Astrocyte (in vitro differentiated cells and primary cell): ENCODE measurements at regions not wholly inside any gene's neighbourhood (a gene's known extent, or its start where the extent isn't known, plus 50 kb on each side); places are given as distances from the start of the nearest gene placed in this dataset.

ENCODE experiments used
- DNase-seq: peaks from one replicate; pipeline ENCODE4 v3.0.0-alpha.2; 2010; ENCODE audit warnings: low read depth
- FAIRE-seq: peaks from 2 replicates; lab custom pipeline; 2011; peaks lifted over from hg19 to GRCh38; lab: Jason Lieb, UNC
- H2AFZ ChIP-seq: 2 replicates; pipeline ENCODE4 v1.6.0; 2012; ENCODE audit warnings: low read depth, low read length, inconsistent platforms
- H3K27ac ChIP-seq: 2 replicates; pipeline ENCODE4 v1.5.1; 2011; ENCODE audit warnings: low read depth, low read length, inconsistent platforms
- H3K27me3 ChIP-seq: 2 replicates; pipeline ENCODE4 v1.6.0; 2011; ENCODE audit warnings: low read length, inconsistent platforms; ENCODE audit not compliant: insufficient read depth
- H3K36me3 ChIP-seq: 2 replicates; pipeline ENCODE4 v1.5.1; 2011; ENCODE audit warnings: low read length, inconsistent platforms; ENCODE audit not compliant: insufficient read depth
- H3K4me1 ChIP-seq: 2 replicates; pipeline ENCODE4 v1.5.1; 2011; ENCODE audit warnings: low read length, inconsistent platforms; ENCODE audit not compliant: insufficient read depth
- H3K4me2 ChIP-seq: 2 replicates; pipeline ENCODE4 v1.6.0; 2012; ENCODE audit warnings: low read length, inconsistent platforms
- H3K4me3 ChIP-seq: 2 replicates; pipeline ENCODE4 v1.5.1; 2011; ENCODE audit warnings: low read depth, mild to moderate bottlenecking, low read length, inconsistent platforms; ENCODE audit not compliant: insufficient read depth
- H3K79me2 ChIP-seq: 2 replicates; pipeline ENCODE4 v1.6.0; 2012; ENCODE audit warnings: mild to moderate bottlenecking, low read length, inconsistent platforms; ENCODE audit not compliant: insufficient read depth
- H3K9ac ChIP-seq: 2 replicates; pipeline ENCODE4 v1.6.0; 2012; ENCODE audit warnings: mild to moderate bottlenecking, low read length, inconsistent platforms
- H3K9me3 ChIP-seq: 2 replicates; pipeline ENCODE4 v1.5.1; 2012; ENCODE audit warnings: low read depth, mild to moderate bottlenecking, low read length, inconsistent platforms; ENCODE audit not compliant: insufficient read depth
- H4K20me1 ChIP-seq: 2 replicates; pipeline ENCODE4 v1.6.0; 2012; ENCODE audit warnings: low read length, inconsistent platforms; ENCODE audit not compliant: insufficient read depth
- H3K27ac Mint-ChIP-seq: one replicate; pipeline ENCODE4 v1.8.0; 2021; ENCODE audit warnings: mild to moderate bottlenecking, mixed read lengths; ENCODE audit not compliant: unreplicated experiment
- H3K27me3 Mint-ChIP-seq: one replicate; pipeline ENCODE4 v1.8.0; 2021; ENCODE audit warnings: low read depth, mixed read lengths; ENCODE audit not compliant: unreplicated experiment
- H3K36me3 Mint-ChIP-seq: one replicate; pipeline ENCODE4 v1.8.0; 2021; ENCODE audit warnings: low read depth, mixed read lengths; ENCODE audit not compliant: unreplicated experiment
- H3K4me1 Mint-ChIP-seq: one replicate; pipeline ENCODE4 v1.8.0; 2021; ENCODE audit warnings: low read depth, mixed read lengths; ENCODE audit not compliant: unreplicated experiment
- H3K4me3 Mint-ChIP-seq: one replicate; pipeline ENCODE4 v1.8.0; 2021; ENCODE audit warnings: mild to moderate bottlenecking, moderate library complexity, mixed read lengths; ENCODE audit not compliant: unreplicated experiment
- H3K9me3 Mint-ChIP-seq: one replicate; pipeline ENCODE4 v1.8.0; 2021; ENCODE audit warnings: mild to moderate bottlenecking, mixed read lengths; ENCODE audit not compliant: unreplicated experiment
- EZH2 ChIP-seq: IDR thresholded peaks from 2 replicates; pipeline ENCODE4 v1.6.1; 2012; ENCODE audit warnings: mild to moderate bottlenecking, low read length, inconsistent platforms; ENCODE audit not compliant: insufficient read depth
- TF ChIP-seq, protein P1 (sequence below): IDR thresholded peaks from 2 replicates; pipeline ENCODE4 v1.5.1; 2011; ENCODE audit warnings: low read depth, mild to moderate bottlenecking, inconsistent platforms, low read length, moderate library complexity; ENCODE audit not compliant: insufficient read depth

DNA sequence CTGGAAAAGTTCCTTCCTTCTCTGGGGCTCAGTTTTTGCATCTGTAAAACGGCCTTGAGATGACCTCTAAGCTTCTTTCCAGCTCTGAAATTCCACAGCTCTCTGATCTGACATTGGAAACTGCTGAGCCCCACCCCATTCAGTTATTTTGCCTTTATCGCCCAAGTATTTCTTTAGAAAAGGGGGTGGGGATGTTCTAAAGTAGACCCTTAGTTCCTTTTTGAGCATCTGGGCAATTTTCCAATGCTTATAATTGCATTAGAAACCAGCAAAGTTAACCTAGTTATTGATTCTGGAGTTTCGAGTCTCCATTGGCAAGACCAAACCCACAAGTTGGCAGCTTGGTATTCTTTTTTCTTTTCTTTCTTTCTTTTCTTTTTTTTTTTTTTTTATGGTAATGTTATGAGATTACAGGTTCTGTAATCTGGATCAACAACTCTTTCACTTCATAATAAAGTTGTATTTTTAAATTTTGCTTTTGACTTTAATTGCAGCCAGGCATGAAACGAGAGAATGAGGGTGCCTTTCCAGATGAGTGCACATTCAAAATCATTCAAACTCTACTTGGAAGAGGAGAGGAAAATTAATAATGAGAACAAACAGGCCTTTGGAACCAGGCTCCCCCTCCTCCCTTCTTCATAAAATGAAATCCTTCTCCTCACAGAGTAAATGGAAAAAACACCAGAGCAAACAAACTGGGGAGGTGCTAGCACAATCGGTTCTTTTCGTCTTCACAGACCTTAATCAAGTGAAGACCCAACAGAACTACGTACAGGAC, 76.8 kb upstream of the LRIG1 start:
- Histone ChIP-seq H3K4me3 (no peak overlapping the region), H2AFZ (no peak overlapping the region), H3K27ac (no peak overlapping the region), H3K36me3 (no peaks in the 10 kb centered on the region), H3K27me3 (peaks cover 2% of the 10 kb centered on the region), H3K9me3 (no peaks in the 10 kb centered on the region), H4K20me1 (no peaks in the 10 kb centered on the region), H3K79me2 (no peaks in the 10 kb centered on the region), H3K9ac (no peak overlapping the region), H3K4me1 (no peaks in the 10 kb centered on the region), H3K4me2 (no peak overlapping the region)
- Mint-ChIP-seq H3K4me1 (no peaks in the 10 kb centered on the region), H3K36me3 (peaks cover 2% of the 10 kb centered on the region), H3K9me3 (peaks cover 22% of the 10 kb centered on the region), H3K27ac (no peak overlapping the region), H3K27me3 (peaks cover 8% of the 10 kb centered on the region), H3K4me3 (no peak overlapping the region)
- no peak for DNase-seq
- FAIRE-seq, result no peak
- TF ChIP-seq, protein P1, sequence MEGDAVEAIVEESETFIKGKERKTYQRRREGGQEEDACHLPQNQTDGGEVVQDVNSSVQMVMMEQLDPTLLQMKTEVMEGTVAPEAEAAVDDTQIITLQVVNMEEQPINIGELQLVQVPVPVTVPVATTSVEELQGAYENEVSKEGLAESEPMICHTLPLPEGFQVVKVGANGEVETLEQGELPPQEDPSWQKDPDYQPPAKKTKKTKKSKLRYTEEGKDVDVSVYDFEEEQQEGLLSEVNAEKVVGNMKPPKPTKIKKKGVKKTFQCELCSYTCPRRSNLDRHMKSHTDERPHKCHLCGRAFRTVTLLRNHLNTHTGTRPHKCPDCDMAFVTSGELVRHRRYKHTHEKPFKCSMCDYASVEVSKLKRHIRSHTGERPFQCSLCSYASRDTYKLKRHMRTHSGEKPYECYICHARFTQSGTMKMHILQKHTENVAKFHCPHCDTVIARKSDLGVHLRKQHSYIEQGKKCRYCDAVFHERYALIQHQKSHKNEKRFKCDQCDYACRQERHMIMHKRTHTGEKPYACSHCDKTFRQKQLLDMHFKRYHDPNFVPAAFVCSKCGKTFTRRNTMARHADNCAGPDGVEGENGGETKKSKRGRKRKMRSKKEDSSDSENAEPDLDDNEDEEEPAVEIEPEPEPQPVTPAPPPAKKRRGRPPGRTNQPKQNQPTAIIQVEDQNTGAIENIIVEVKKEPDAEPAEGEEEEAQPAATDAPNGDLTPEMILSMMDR, result no peak
- TF ChIP-seq EZH2, result no peak

DNA sequence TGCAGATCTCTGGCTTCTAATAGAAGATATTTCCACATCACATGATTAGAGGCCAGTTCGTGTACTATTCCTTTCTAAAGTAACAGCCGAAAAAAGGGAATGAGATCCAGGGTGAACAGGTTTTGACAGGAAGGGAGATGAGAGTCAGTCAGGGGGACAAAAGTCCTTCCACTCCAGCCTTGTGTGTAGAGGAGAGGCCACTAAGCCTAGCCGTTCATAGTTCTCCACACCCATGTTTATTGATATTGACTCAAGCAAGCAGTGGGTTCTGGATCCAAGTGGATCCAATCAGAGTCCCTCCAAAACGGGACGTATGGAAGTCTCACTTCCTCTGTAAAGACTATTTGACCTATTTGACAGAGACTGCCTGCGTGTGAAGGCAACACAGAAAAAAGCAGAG, 80.4 kb upstream of the LRIG1 start:
- no peaks in the 10 kb centered on the region for H3K36me3 ChIP-seq
- no peak overlapping the region for H3K27ac Mint-ChIP-seq
- no peak overlapping the region for H3K4me3 ChIP-seq
- H3K27ac ChIP-seq, result no peak overlapping the region
- TF ChIP-seq EZH2, result no peak
- TF ChIP-seq, protein P1, result no peak
- no peak overlapping the region for H2AFZ ChIP-seq
- H3K9me3 Mint-ChIP-seq, result peaks cover 18% of the 10 kb centered on the region
- H3K9ac ChIP-seq, result no peak overlapping the region
- no peak for DNase-seq
- no peaks in the 10 kb centered on the region for H3K4me1 ChIP-seq
- no peaks in the 10 kb centered on the region for H3K79me2 ChIP-seq
- peaks cover 2% of the 10 kb centered on the region for H3K27me3 ChIP-seq
- no peak overlapping the region for H3K4me3 Mint-ChIP-seq
- no peaks in the 10 kb centered on the region for H3K36me3 Mint-ChIP-seq
- H3K27me3 Mint-ChIP-seq, result peaks cover 4% of the 10 kb centered on the region
- peaks cover 4% of the 10 kb centered on the region for H3K4me1 Mint-ChIP-seq
- FAIRE-seq, result no peak
- H3K4me2 ChIP-seq, result no peak overlapping the region
- H4K20me1 ChIP-seq, result no peaks in the 10 kb centered on the region
- no peaks in the 10 kb centered on the region for H3K9me3 ChIP-seq

DNA sequence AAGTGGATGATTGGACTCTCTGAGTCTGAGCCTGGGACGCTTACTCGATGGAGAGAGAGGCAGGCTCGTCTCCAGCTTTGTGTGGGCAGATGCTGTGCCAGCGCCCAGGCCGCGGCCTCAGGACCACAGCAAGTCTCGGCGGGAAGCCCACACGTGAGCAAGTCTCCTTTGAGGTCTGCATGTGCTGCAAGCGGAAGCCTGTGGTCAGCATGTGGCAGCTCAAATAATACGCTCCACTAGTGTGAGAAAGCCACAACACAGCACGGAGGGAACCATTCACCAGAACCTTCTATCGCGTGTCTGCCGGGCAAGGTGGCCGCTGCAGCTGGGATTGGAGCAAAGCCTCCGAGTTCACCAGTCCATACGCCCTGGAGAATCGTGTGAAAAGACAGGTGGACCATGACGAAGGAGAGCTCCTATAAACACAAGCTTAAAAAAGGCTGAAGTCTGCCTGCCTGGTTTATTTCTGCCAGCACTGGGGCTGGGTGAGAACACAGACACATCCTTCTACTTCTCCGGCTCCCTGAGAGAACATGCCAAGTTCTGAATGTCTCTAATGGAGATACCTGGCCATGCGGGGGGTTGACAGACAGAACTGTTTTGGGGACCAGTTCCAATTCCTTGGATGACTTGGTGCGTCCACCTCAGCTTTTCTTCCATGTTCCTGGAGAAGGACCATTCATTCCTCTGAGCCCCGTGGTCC, 82.0 kb upstream of the LRIG1 start:
- Mint-ChIP-seq H3K27ac (no peak overlapping the region), H3K4me3 (no peak overlapping the region), H3K4me1 (peaks cover 4% of the 10 kb centered on the region), H3K36me3 (no peaks in the 10 kb centered on the region), H3K9me3 (peaks cover 15% of the 10 kb centered on the region), H3K27me3 (peaks cover 4% of the 10 kb centered on the region)
- no peaks in the 10 kb centered on the region for H3K4me1 ChIP-seq
- no peaks in the 10 kb centered on the region for H4K20me1 ChIP-seq
- H3K27me3 ChIP-seq, result no peaks in the 10 kb centered on the region
- no peak overlapping the region for H2AFZ ChIP-seq
- no peak overlapping the region for H3K9ac ChIP-seq
- DNase-seq, result peak; percentile 44
- no peaks in the 10 kb centered on the region for H3K9me3 ChIP-seq
- no peak overlapping the region for H3K4me2 ChIP-seq
- no peaks in the 10 kb centered on the region for H3K36me3 ChIP-seq
- TF ChIP-seq EZH2, result no peak
- TF ChIP-seq, protein P1, result no peak
- FAIRE-seq, result no peak
- no peak overlapping the region for H3K4me3 ChIP-seq
- H3K27ac ChIP-seq, result no peak overlapping the region
- no peaks in the 10 kb centered on the region for H3K79me2 ChIP-seq
